Stimulated activated CD4-positive, alpha-beta T cell treated with anti-CD3 and anti-CD28 coated beads, Interleukin-12 subunit alpha, Interleukin-12 subunit beta, amount 100 ng/mL, for 24 hours (primary cell): ENCODE measurements at regions not wholly inside any gene's neighbourhood (a gene's known extent, or its start where the extent isn't known, plus 50 kb on each side); places are given as distances from the start of the nearest gene placed in this dataset.
"Not testable (repeated sequence)": the region's sequence is repeated elsewhere in the genome, so short reads cannot be mapped to it uniquely, and the experiment has no call there.

ENCODE experiments used
- DNase-seq, 2 experiments: peaks; one replicate each; pipeline ENCODE4 v3.0.0-alpha.2; 2020; ENCODE audit warnings: low read depth in 2 of 2

DNA sequence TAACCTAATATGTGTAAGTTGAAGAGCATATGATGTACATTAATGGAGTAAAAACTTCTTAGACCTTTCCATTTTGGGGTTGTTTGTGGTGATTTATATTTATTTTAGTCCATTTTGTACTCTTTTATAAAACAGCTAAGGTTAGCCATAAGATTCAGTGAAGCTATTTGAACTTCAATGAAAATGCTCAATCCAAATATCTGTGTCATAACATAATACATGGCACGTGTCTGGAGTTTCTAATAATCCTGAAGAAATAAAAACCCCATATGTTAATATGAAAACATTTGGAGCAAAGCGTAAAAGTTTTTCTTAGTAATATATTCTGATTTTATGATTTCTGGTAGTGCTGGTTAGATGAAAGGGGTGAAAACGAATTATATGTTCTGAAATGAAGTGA is 1729.7 kb downstream of the PCDH9 start:
- no peak for DNase-seq

- no peak for DNase-seq
Observed at GRCh38 chr13:65499256-65499655, 1730.9 kb downstream of the PCDH9 start.

GRCh38 chr13:65497265-65497664 is 1732.9 kb downstream of the PCDH9 start:
- no peak for DNase-seq

- DNase-seq, result not testable (repeated sequence)
Observed at GRCh38 chr13:65490725-65491124, 1739.4 kb downstream of the PCDH9 start.

DNA sequence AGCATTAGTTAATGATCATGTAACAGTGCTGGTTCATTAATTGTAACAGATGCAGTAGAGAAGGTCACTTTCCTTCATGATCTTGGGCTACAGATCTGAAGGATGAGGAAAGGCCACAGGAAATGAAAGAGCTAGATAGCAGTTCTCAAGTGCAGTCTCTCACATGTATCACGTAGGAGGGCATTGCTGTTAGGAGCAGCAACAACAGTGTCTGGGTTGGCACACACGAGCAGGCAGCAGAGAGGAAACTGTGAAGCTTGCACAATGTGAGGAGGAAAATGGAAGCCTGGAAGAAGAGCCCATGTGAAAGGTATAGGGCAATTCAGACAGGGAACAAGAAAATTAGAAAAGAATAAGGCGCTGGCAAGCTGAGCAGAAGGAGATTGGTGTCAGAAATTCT is 1741.5 kb downstream of the PCDH9 start:
- DNase-seq, result no peak

DNA sequence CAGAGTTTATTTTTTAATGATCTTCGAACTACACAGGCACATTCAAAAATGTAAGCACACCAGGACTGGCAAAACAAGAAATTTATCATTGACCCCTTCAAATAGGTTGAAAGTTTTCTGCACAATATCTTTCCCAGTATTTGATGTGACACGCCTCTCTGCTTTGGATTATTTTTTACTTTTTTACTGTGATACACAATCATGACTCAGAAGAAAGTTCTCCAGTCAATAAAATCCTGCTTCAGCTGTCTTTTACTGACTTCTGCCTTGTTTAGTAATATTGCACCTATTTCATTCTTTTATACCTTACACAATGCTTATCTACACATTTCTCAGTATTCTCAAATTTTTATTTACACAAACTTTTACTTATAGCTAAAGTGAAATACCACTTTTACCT is 1750.4 kb downstream of the PCDH9 start:
- no peak for DNase-seq

DNA sequence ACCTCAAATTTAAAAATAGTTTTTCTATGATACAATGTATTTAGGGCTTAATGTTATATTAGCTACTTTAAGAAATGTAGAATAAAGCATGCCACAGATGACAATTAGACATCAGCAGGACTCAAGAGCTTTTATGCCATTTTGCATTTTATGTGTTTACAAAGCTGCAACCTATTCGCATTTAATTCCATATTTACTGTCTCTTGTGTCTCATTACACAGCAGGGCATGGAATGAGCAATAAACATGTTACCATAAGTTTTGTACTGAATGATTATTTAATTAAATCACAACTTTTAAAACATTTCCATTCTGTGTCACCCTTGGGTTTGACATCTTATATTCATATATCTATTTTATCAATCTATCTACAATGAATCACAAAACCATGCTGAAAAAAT is 1756.9 kb downstream of the PCDH9 start:
- no peak for DNase-seq

GRCh38 chr13:65472336-65472735 is 1757.8 kb downstream of the PCDH9 start:
- DNase-seq, result no peak

GRCh38 chr13:65470781-65471180 is 1759.4 kb downstream of the PCDH9 start:
- DNase-seq, result no peak

DNA sequence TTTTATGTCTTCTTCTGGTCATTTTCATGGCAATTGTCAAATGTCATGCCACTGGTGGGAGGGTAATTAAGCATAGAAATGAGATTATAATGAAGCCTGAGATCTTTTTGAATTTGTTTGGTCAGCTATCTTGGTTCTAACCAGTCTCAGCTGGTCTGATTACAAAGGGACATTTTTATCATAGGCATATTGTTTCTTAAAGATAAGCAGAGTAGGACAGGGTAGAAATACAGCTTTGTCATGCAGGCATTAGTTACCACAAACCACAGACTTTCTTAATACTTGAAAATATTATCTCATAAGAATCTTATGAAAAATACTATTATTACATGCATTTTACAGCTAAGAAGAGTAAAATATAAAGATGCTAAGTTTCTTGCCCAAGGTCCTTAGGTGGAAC is 1761.5 kb downstream of the PCDH9 start:
- no peak for DNase-seq

- no peak for DNase-seq
Observed at GRCh38 chr13:65461590-65461989, 1768.5 kb downstream of the PCDH9 start.

GRCh38 chr13:65460136-65460535 is 1770.0 kb downstream of the PCDH9 start:
- DNase-seq, result no peak

DNA sequence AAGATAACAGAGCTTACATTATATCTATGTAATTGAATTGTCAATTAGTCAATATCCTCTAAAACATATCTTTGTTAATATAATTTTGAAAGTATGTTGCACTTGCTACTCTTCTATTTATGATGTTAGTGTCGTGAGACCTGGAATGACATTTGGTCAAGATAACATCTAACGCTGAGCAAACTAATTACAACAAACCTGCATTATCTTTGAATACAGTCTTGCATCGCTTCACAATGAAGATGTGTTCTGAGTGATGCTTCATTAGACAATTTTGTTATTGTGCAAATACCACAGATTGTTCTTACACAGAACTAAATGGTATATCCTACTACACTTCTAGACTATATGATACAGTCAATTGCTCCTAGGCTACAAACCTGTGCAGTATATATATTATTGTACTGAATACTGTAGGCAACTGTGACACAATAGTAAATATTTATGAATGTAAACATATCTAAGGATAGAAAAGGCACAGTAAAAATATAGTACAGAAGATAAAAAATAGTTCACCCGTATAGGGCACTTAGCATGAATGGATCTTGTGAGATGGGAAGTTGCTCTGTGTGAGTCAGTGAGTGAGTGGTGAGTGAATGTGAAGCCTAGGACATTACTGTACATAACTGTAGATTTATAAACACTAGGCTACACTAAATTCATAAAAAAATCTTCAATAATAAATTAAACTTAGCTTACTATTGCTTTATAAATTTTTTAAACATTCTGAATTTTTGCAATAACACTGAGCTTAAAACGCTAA is 1773.8 kb downstream of the PCDH9 start:
- DNase-seq, result no peak

DNA sequence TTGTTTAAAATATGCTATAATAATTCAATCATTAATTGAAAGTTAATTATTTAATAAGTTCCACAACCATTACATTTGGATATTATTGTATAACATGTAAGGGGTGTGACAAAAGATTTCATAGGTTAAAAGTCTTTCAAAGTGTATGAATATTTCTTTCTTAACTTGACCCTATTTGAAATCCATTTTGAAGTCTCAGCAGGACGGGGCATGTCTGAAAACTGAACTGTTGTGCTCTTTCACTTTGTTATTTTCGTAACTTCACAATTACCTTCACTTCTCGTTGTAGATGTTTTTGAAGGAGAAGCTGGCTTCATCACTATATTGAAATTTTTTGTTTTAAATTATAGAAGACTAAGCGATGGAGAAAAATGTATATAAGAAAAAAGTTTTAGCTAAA is 1775.7 kb downstream of the PCDH9 start:
- DNase-seq, result no peak

- DNase-seq, result no peak
Observed at GRCh38 chr13:65453982-65454381, 1776.2 kb downstream of the PCDH9 start.

- no peak for DNase-seq
Observed at GRCh38 chr13:65445340-65445739, 1784.8 kb downstream of the PCDH9 start.

DNA sequence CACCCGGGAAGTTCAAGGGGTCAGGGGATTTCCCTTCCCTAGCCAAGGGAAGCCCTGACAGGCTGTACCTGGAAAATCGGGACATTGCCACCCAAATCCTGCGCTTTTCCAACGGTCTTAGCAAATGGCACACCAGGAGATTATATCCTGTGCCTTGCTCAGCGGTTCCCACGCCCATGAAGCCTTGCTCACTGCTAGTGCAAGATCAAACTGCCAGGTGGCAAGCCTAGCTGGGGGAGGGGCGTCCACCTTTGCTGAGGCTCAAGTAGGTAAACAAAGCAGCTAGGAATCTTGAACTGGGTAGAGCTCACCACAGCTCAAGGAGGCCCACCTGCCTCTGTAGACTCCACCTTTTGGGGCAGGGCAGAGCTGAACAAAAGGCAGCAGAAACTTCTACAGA is 1794.5 kb downstream of the PCDH9 start:
- DNase-seq, result no peak

GRCh38 chr13:65417953-65418352 is 1812.2 kb downstream of the PCDH9 start:
- DNase-seq, result no peak

DNA sequence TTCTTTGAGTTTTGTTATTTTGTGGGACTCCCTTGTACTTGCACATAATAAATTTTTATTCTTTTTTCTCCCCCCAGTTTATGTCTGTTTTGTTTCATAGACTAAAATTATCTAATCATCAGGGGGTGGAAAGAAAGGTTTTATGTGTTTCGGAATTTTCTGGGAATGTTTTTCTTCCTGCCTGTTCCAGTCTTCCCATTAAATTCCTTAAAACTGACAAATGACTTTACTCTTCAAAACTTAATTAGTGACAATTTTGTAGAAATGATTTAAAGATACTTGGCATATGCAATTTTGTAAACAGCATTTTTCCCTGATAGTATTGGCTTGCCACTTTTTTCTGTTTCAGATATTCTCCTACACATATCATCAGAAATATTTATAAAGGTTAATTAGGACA is 1813.4 kb downstream of the PCDH9 start:
- no peak for DNase-seq

DNA sequence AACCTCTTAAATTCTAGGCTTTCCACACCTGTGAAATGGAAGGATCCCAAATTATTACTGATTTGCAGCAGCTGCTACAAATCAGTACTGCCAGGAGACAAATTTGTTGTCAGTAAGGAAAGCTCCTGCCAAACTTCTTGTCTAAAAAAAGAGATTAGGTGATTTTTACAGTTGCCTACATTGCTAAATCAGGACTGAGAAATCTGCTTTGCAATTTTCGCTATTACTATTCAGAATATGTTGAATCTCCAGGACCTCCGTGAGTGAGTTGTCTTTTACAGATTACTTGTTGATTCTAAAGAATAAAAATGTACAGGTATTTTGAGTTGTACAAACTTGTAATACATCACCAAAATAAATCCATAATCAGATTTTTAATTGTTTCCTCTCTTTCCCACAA is 1815.9 kb downstream of the PCDH9 start:
- DNase-seq, result no peak

DNA sequence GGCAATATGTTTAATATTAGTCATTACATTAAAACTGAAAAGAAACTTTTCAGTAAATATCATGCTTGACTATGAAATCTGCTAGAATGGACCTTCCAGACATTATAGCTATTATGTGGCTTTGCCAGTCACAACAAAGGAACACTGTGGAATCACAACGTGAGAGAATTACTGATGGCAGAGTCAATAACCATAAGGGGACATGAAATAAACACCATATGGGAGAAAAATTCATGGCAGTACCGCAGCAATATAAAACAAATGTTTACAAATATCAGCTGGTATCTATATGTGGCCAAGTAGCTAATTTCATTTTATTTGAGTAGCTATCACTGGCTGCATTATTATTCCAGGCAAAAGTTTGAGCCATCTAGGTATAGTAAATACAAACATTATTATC is 1818.6 kb downstream of the PCDH9 start:
- DNase-seq, result no peak

- DNase-seq, result no peak
Observed at GRCh38 chr13:65410791-65411190, 1819.3 kb downstream of the PCDH9 start.

GRCh38 chr13:65401315-65401714 is 1828.8 kb downstream of the PCDH9 start:
- no peak for DNase-seq

GRCh38 chr13:65400702-65401101 is 1829.4 kb downstream of the PCDH9 start:
- DNase-seq, result no peak
